NOMO-1 (cell line): ENCODE measurements at regions not wholly inside any gene's neighbourhood (a gene's known extent, or its start where the extent isn't known, plus 50 kb on each side); places are given as distances from the start of the nearest gene placed in this dataset.

Source experiments
- DNase-seq, 2 experiments: peaks; one replicate each; lab custom pipeline; 2025; ENCODE audit not compliant: unreplicated experiment in 2 of 2; lab: John Stamatoyannopoulos, UW

GRCh38 chr17:77726549-77727006, 231.9 kb upstream of the TNRC6C start:
- no peak for DNase-seq

GRCh38 chr17:77727037-77727615, 231.4 kb upstream of the TNRC6C start:
- no peak for DNase-seq

GRCh38 chr17:77728474-77728795, 230.1 kb upstream of the TNRC6C start:
- no peak for DNase-seq

GRCh38 chr17:77728871-77729270, 229.6 kb upstream of the TNRC6C start:
- no peak for DNase-seq

GRCh38 chr17:77729587-77729986, 228.9 kb upstream of the TNRC6C start:
- DNase-seq: no peak

- DNase-seq: no peak
Observed at GRCh38 chr17:77730376-77730775, 228.1 kb upstream of the TNRC6C start.

GRCh38 chr17:77733576-77734296, 224.8 kb upstream of the TNRC6C start:
- no peak for DNase-seq

- DNase-seq: no peak
Observed at GRCh38 chr17:77734371-77735080, 224.0 kb upstream of the TNRC6C start.

GRCh38 chr17:77735081-77735565, 223.4 kb upstream of the TNRC6C start:
- DNase-seq: no peak

- no peak for DNase-seq
Observed at GRCh38 chr17:77735566-77736198, 222.8 kb upstream of the TNRC6C start.

- no peak for DNase-seq
Observed at GRCh38 chr17:77736199-77736585, 222.3 kb upstream of the TNRC6C start.

- no peak for DNase-seq
Observed at GRCh38 chr17:77736721-77737120, 221.8 kb upstream of the TNRC6C start.

GRCh38 chr17:77737442-77738265, 220.8 kb upstream of the TNRC6C start:
- no peak for DNase-seq

- no peak for DNase-seq
Observed at GRCh38 chr17:77738751-77739531, 219.6 kb upstream of the TNRC6C start.

- no peak for DNase-seq
Observed at GRCh38 chr17:77740481-77740880, 218.0 kb upstream of the TNRC6C start.

- no peak for DNase-seq
Observed at GRCh38 chr17:77741109-77741508, 217.4 kb upstream of the TNRC6C start.

- no peak for DNase-seq
Observed at GRCh38 chr17:77742579-77742978, 215.9 kb upstream of the TNRC6C start.

GRCh38 chr17:77744066-77744988, 214.2 kb upstream of the TNRC6C start:
- no peak for DNase-seq

GRCh38 chr17:77745702-77746101, 212.8 kb upstream of the TNRC6C start:
- DNase-seq: no peak
